Mucosa of descending colon (tissue), 3 donors: ENCODE measurements at regions not wholly inside any gene's neighbourhood (a gene's known extent, or its start where the extent isn't known, plus 50 kb on each side); places are given as distances from the start of the nearest gene placed in this dataset.
"Not testable (repeated sequence)": the region's sequence is repeated elsewhere in the genome, so short reads cannot be mapped to it uniquely, and the experiment has no call there.

Experiments
- ATAC-seq: fragments of 200-7000 bp; cut with Tn5 transposase; one replicate; pipeline ENCODE4 v1.9.1; 2020; ENCODE audit warnings: mild to moderate bottlenecking, moderate library complexity
- DNase-seq, 3 donors: peaks; one replicate each; pipeline ENCODE4 v3.0.0-alpha.2; 2020
- H3K36me3 ChIP-seq: fragments of 200-600 bp; one replicate; pipeline ENCODE4 v1.8.0; 2021; ENCODE audit warnings: low read depth, mild to moderate bottlenecking
- H3K4me1 ChIP-seq: fragments of 200-600 bp; one replicate; pipeline ENCODE4 v1.8.0; 2021; ENCODE audit warnings: low read depth, mild to moderate bottlenecking
- H3K4me3 ChIP-seq: fragments of 200-600 bp; one replicate; pipeline ENCODE4 v1.8.0; 2021; ENCODE audit warnings: mild to moderate bottlenecking
- H3K9me3 ChIP-seq: fragments of 200-600 bp; one replicate; pipeline ENCODE4 v1.8.0; 2021; ENCODE audit warnings: mild to moderate bottlenecking
- CTCF ChIP-seq: fragments of 200-600 bp; IDR thresholded peaks from one replicate; pipeline ENCODE4 v1.8.0; 2022; ENCODE audit warnings: antibody characterized with exemption, mild to moderate bottlenecking
- intact Hi-C, 2 donors: fragments of 100-400 bp; cut with DNase I in 1 of 2; cut with micrococcal nuclease in 1 of 2; formaldehyde crosslinking; loops; one replicate each; pipeline versions ENCODE4 v1.11.0 to v1.11.1; 2022; cut with DNase I, micrococcal nuclease
- donor health status: DM: no; HTN: no; CAD: no; lungs with moderate emphysema.
- donor health status: DM: no; HTN: no; CAD: no.
- donor health status: DM: no; HTN: yes; CAD: no.

GRCh38 chrX:18031726-18032375 lies 170.8 kb upstream of the RAI2 start:
- H3K4me1 ChIP-seq, result no peaks in the 10 kb centered on the region
- intact Hi-C loops, result no loop called here
- H3K36me3 ChIP-seq, result no peaks in the 10 kb centered on the region
- H3K4me3 ChIP-seq, result no peak overlapping the region
- no peak for TF ChIP-seq CTCF
- no peaks in the 10 kb centered on the region for H3K9me3 ChIP-seq
- ATAC-seq, result no peak
- no peak for DNase-seq

- H3K9me3 ChIP-seq, intact Hi-C loops, ATAC-seq, H3K4me1 ChIP-seq, H3K4me3 ChIP-seq, H3K36me3 ChIP-seq, DNase-seq: not testable (repeated sequence)
These were observed 169.6 kb upstream of the RAI2 start for GRCh38 chrX:18030656-18031055.

GRCh38 chrX:18026166-18026565 lies 165.1 kb upstream of the RAI2 start:
- ATAC-seq (no peak), DNase-seq (no peak)
- H3K9me3 ChIP-seq, result no peaks in the 10 kb centered on the region
- TF ChIP-seq CTCF, result no peak
- intact Hi-C loops, result no loop called here
- H3K36me3 ChIP-seq, result no peaks in the 10 kb centered on the region
- H3K4me3 ChIP-seq, result no peak overlapping the region
- H3K4me1 ChIP-seq, result no peaks in the 10 kb centered on the region

GRCh38 chrX:18017411-18017810 lies 156.3 kb upstream of the RAI2 start:
- no peak overlapping the region for H3K4me3 ChIP-seq
- TF ChIP-seq CTCF, result no peak
- no peak for ATAC-seq
- no peak for DNase-seq
- H3K36me3 ChIP-seq, result no peaks in the 10 kb centered on the region
- H3K4me1 ChIP-seq, result no peaks in the 10 kb centered on the region
- H3K9me3 ChIP-seq, result no peaks in the 10 kb centered on the region
- intact Hi-C loops, result no loop called here

- no peak for TF ChIP-seq CTCF
- no peak for DNase-seq
- Histone ChIP-seq H3K4me1 (no peaks in the 10 kb centered on the region), H3K9me3 (no peaks in the 10 kb centered on the region), H3K36me3 (no peaks in the 10 kb centered on the region), H3K4me3 (no peak overlapping the region)
- no peak for ATAC-seq
- intact Hi-C loops, result no loop called here
These were observed 155.8 kb upstream of the RAI2 start for GRCh38 chrX:18016941-18017340.

- ATAC-seq (peak; percentile 39), DNase-seq (no peak)
- H3K4me1 ChIP-seq, result no peaks in the 10 kb centered on the region
- H3K36me3 ChIP-seq, result no peaks in the 10 kb centered on the region
- intact Hi-C loops, result no loop called here
- TF ChIP-seq CTCF, result no peak
- H3K9me3 ChIP-seq, result no peaks in the 10 kb centered on the region
- no peak overlapping the region for H3K4me3 ChIP-seq
These were observed 149.2 kb upstream of the RAI2 start for GRCh38 chrX:18010253-18010652.
